GM21576 (cell line): ENCODE measurements at regions not wholly inside any gene's neighbourhood (a gene's known extent, or its start where the extent isn't known, plus 50 kb on each side); places are given as distances from the start of the nearest gene placed in this dataset.

Experiments used
- ATAC-seq: cut with Tn5 transposase; IDR thresholded peaks from one replicate; pipeline ENCODE4 v1.9.1; 2021; ENCODE audit warnings: mild to moderate bottlenecking, moderate library complexity; ENCODE audit not compliant: unreplicated experiment

DNA sequence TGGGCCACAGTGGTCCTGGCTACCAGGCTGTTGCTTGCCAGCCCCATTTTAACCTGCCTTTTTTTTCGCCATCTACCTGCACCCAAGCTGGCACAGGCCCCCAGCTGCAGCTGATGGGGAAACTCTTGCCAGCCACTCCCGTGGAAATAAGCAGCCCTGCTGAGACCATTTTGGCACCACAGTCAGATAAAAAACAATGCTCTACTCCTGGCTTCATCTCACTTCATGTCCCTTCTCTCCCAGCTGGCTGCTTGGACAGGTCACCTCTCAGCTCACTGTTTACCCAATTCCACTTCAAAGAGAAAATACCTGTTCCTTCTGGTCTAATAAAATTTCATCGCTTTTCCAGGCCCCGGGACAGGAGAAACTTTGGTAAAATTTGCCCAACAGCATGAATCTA, 322.6 kb upstream of the SLC30A5 start:
- ATAC-seq, result no peak

- no peak for ATAC-seq
Measured at GRCh38 chr5:68771732-68772131, 322.1 kb upstream of the SLC30A5 start.

DNA sequence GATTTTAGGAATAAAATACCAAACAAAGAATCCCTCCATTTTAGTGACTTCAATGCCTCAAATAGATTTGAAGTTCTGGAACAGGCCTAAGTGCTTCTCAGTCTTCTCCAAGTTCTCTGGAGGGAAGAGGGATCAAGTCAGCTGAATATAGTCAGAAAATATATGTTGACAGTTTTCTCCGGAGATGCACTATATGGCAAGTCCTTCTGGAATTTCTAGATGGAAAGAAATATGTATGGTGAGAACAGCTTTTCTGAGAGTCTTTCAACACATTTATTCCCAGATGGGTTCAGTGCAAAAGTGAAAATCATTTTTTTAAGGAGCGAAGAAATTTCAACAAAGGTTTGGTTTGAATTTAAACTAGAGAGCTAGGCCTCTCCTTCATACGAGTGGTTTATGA, 317.4 kb upstream of the SLC30A5 start:
- ATAC-seq, result no peak

DNA sequence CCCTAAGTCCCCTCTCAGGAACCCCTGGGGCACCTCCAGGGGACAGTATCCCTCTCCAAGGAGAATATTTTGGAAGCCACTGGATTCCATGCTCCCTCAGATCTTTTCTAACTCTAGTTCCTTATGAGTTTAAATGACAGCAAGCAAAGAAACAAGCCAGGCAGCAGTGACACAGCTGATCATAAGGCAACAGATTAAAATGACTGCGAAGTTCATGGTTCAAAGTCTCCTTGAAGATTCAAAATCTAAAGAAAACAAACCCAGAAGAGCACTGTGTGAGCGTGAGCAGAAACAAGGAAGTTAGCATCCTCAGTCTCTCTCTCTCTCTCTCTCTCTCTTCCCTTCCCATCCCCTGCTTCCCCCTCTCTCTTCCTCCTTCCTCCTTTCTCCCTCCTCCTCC, 316.7 kb upstream of the SLC30A5 start:
- ATAC-seq, result no peak

GRCh38 chr5:68778484-68778883, 315.3 kb upstream of the SLC30A5 start:
- no peak for ATAC-seq

DNA sequence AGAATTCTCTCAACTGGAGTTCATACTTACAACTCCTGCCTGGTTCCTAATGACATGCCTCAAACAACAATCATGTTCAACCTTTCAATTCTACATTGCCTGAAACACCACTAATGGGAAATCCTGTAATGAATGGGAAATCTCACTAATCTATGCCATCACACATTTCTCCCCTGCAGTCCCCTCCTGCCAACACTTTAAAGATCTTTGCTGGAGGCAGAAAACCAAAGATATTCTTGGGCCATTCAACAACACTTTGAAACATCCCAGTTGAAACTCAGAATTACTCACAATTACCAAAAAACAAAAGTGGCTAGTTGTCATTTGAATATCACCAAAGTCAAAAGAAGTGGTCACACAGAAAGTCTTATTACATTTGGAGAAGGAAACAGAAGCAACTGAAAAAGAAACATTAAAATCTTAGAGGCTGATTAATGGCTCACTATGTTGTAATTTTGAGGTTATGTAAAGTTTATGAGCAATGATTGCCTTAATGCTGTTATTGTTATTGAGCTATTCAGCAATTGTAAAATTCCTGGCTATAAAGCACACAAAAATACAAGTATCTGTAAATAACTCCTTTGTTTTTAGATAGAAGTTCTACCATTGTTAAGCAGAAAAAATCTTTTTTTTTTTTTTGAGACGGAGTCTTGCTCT, 313.4 kb upstream of the SLC30A5 start:
- ATAC-seq, result no peak

GRCh38 chr5:68793074-68793473, 300.7 kb upstream of the SLC30A5 start:
- ATAC-seq, result no peak

DNA sequence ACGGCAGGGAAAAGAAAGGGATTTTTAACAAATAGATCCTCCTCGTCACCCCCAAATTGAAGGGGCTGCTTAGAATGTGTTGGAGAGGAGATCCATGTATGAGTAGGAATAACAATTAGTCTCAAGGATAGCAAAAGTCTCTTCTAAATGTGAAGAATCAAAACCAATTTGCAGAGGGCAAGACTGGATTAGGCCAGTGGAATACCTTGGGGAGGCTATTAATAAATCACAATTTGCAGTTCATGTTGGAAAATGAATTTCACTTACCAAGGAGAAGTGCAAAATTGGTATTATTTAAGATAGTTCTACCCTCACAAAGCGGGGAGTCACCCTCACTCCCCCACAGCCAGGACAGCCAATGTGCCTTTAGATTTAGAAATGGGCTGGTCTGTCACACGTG, 299.8 kb upstream of the SLC30A5 start:
- ATAC-seq, result no peak

DNA sequence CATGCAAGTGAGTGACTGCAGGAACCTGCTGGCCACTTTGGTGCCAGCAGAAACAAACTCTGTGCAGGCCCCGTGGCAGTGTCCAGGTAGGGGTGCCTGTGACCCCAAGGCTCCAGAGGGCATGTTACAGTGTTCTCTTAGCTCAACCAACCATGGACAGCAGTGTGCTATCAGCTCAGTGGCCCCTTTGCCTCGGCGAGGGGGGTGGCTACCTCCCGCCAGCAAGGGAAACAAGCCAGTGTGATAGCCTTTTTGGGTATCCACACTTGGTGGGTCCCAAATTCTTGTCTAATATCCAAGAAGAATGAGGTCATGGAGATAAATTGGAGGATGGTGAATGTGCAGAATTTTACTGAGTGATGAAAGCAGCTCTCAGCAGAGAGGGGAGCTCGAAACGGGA, 298.6 kb upstream of the SLC30A5 start:
- ATAC-seq, result no peak

DNA sequence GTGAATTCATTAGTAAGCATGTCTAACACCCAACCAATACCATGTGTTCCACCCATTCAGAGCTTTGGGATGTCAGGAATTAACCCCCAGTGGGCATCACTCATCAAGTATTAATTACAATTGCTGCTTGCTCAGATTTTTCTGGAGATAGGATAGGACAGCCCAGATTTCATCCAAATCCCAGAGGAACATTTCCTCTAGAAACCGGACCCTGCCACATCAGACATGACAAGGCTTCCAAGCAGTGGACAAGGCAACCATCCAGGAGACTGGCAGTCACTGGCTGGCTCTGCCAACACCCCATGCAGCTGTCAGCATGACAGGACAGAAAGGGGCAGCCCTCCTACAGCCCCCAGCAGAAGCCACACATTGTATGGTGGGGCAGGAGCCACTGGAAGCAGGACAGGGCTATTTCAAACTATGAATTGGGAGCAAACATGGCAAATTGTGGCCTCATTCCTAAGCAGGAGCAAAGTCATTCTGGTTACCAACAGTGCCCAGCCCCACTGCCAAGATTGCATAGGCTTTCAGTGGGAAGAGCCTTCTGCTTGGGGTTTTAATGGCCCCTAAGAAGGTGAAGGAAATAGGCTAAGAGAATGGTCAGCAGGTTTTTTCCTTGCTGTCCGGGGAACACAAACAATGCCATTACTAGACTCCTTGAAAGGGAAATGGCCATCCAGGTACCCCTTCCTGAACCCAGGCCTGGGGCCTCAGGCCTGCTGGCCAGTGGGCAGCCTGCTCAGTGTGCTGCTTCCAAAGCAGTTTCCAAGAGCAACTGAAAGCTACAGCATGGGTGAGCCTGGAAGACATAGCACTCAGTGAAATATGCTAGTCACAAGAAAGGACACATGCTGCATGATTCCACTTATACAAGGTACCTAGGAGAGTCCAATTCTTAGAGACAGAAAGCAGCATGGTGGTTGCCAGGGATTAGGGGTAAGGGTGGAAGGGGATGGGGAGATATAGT, 294.7 kb upstream of the SLC30A5 start:
- ATAC-seq, result no peak

- no peak for ATAC-seq
Measured at GRCh38 chr5:68802430-68802829, 291.4 kb upstream of the SLC30A5 start.

DNA sequence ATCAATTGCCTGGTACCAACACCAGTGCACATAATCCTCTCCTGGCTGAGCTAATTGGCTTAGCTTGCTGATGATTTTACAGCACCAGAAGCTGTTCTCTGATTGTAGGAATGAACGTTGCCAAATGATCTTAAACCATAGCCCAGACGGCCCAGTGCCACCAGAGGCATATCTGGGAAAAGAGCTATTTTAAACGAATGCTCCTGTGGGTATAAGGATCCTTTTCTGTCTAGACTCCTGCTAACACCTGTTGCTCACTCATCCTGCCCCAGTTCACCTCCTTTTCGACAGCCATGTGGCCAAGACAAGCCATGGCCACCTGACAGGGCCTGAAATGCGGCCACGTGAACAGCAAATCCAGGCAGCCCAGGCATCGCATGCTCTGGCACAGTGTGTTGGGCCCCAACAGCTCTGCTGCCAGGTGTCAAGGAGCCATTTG, 289.9 kb upstream of the SLC30A5 start:
- ATAC-seq, result no peak

GRCh38 chr5:68804343-68804742, 289.5 kb upstream of the SLC30A5 start:
- no peak for ATAC-seq

DNA sequence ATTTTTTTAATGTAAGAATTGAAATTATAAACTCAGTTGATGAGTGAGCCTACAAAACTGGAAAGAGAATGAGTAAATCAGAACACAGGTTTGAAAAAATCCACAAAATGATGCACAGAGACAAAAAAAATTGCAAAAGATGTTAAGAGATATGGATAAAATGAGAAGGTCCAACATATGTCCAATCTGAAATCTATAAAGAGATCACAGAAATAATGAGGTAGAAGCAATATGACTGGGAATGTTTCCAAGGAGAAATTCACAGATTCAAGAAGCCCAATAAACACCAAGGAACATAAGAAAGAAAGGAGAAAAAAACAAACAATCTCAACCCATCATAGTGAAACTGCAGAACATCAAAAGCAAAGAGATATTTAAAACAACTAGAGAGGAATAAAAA, 288.4 kb upstream of the SLC30A5 start:
- ATAC-seq, result no peak

- no peak for ATAC-seq
Measured at GRCh38 chr5:68817632-68818031, 276.2 kb upstream of the SLC30A5 start.

DNA sequence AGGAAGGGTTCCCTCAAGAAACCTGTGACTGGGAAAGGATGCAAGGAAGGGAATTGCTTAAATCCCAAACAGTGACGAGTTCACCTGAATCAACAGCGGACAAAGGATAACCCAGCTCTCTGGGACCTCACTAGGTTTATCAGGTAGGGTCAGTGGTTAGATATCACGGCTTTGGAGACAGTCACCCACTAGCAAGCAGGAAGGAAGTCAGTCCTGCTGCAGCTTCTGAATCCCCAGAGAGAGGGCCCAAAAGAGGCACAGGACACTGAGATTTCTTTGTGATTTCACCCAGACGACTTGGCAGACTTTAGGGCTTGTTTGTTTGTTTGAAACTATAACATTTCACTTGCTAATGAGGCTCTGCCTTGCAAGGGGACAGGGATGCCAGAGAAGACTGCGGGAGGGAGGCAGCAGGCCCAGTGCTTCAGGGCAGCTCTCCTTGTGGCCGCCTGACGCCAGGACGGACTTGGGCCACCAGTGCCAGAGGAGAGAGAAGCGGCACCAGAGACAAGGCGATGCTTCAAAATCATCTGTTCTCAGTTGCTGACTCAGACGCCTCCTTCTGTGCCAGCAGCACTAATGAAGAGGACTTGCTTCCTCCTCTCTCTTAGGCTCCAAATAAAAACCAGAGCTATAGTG, 275.6 kb upstream of the SLC30A5 start:
- no peak for ATAC-seq

GRCh38 chr5:68818870-68819269, 274.9 kb upstream of the SLC30A5 start:
- ATAC-seq, result no peak

DNA sequence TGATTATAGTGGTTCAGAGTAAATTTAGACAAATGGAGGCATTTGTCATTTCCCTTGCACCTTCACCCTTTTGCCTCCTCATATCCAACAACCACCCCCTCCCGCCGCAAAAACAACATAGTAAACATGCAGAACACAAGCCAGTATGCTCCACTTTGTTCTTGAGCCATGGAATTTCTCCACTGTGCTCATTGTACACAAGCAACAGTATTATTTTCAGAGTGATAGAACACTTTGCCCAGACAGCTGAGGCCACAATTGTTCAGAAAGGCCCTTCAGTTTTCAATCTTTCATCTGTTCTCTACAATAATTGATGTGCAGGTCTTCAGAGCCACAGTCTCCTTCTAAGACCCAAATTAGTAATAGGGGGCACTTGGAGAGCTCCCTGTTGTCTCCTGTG, 272.8 kb upstream of the SLC30A5 start:
- ATAC-seq, result no peak

- no peak for ATAC-seq
Measured at GRCh38 chr5:68822796-68823195, 271.0 kb upstream of the SLC30A5 start.

DNA sequence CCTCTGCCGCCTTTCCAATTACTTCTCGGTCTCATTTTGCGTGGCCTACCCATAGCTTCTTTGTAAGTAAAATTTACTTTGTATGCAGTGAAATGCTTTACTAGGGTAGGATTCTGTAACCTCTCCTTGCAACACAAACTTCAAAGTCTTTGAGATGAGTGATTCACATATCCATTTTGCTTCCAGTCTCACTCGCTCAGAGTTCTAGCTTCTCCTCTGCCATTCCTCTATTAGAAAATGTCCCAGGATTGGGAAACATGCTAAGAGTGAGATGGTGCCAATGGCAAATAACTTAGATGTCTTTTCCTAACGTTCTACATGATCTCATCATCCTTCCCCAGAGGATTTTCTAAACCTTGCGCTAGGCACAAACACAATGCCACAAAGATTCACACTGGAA, 270.5 kb upstream of the SLC30A5 start:
- ATAC-seq, result no peak

DNA sequence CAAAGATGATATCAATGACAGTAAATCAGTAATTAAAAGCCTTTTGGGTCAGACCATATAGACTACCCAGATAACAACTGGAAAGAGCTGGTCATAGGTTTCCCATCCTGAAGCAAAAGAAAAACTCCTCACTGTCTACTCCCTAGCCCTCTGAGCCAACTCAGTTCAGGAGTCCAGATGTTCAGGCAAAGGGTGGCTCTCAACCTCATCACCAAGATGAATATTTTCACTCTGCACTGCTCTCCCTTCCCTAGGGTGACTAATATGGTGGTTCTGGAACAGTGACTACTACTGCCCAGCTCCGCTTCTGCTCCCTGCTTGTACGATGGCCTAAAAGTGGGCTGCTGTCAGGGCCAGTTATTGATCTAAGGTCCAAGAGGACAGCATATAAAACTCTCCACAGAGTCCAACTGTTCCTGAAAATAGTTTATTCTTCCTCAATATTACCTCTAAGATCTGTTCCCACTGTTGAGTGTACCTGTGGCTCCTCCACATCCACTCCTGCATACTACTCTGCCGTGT, 263.4 kb upstream of the SLC30A5 start:
- ATAC-seq, result no peak
